Mucosa of gallbladder (tissue), 1 donor: ENCODE measurements at regions not wholly inside any gene's neighbourhood (a gene's known extent, or its start where the extent isn't known, plus 50 kb on each side); places are given as distances from the start of the nearest gene placed in this dataset.

ENCODE experiments used
- DNase-seq: peaks from one replicate; pipeline ENCODE4 v3.0.0-alpha.2; 2020; ENCODE audit warnings: low spot score
- donor health status: DM: no; HTN: no; CAD: no.

- DNase-seq = no peak
Measured at GRCh38 chr2:12343141-12343540, 373.6 kb upstream of the TRIB2 start.

GRCh38 chr2:12347066-12347493 lies 369.7 kb upstream of the TRIB2 start:
- no peak for DNase-seq

- no peak for DNase-seq
Measured at GRCh38 chr2:12348216-12348615, 368.5 kb upstream of the TRIB2 start.

GRCh38 chr2:12350821-12351220 lies 365.9 kb upstream of the TRIB2 start:
- no peak for DNase-seq

GRCh38 chr2:12352889-12353288 lies 363.8 kb upstream of the TRIB2 start:
- DNase-seq = no peak

GRCh38 chr2:12361506-12361905 lies 355.2 kb upstream of the TRIB2 start:
- DNase-seq = no peak

GRCh38 chr2:12363138-12363537 lies 353.6 kb upstream of the TRIB2 start:
- no peak for DNase-seq

GRCh38 chr2:12363569-12363968 lies 353.2 kb upstream of the TRIB2 start:
- DNase-seq = no peak

GRCh38 chr2:12369566-12369965 lies 347.2 kb upstream of the TRIB2 start:
- DNase-seq = no peak

GRCh38 chr2:12376025-12376424 lies 340.7 kb upstream of the TRIB2 start:
- no peak for DNase-seq

GRCh38 chr2:12379143-12379542 lies 337.6 kb upstream of the TRIB2 start:
- no peak for DNase-seq

- no peak for DNase-seq
Measured at GRCh38 chr2:12381543-12382325, 335.0 kb upstream of the TRIB2 start.

- DNase-seq = no peak
Measured at GRCh38 chr2:12382366-12382765, 334.4 kb upstream of the TRIB2 start.

- DNase-seq = no peak
Measured at GRCh38 chr2:12389344-12390045, 327.2 kb upstream of the TRIB2 start.

- no peak for DNase-seq
Measured at GRCh38 chr2:12391116-12391515, 325.6 kb upstream of the TRIB2 start.

- DNase-seq = no peak
Measured at GRCh38 chr2:12396699-12397098, 320.0 kb upstream of the TRIB2 start.

- DNase-seq = no peak
Measured at GRCh38 chr2:12397854-12398253, 318.9 kb upstream of the TRIB2 start.

GRCh38 chr2:12399240-12399639 lies 317.5 kb upstream of the TRIB2 start:
- DNase-seq = no peak

- no peak for DNase-seq
Measured at GRCh38 chr2:12400543-12400942, 316.2 kb upstream of the TRIB2 start.

GRCh38 chr2:12402440-12403139 lies 314.1 kb upstream of the TRIB2 start:
- no peak for DNase-seq

- DNase-seq = no peak
Measured at GRCh38 chr2:12404497-12404896, 312.2 kb upstream of the TRIB2 start.

- DNase-seq = no peak
Measured at GRCh38 chr2:12407160-12407559, 309.6 kb upstream of the TRIB2 start.

- DNase-seq = no peak
Measured at GRCh38 chr2:12412898-12413305, 303.8 kb upstream of the TRIB2 start.
